Anterior cingulate cortex (tissue), 58 donors: ENCODE measurements at regions not wholly inside any gene's neighbourhood (a gene's known extent, or its start where the extent isn't known, plus 50 kb on each side); places are given as distances from the start of the nearest gene placed in this dataset.
A peak's percentile ranks its signal among the peaks of the same experiment; 100 is the strongest.

Experiments used
- DNase-seq, 58 donors: peaks; one replicate each; lab custom pipeline; 2025; lab: John Stamatoyannopoulos, UW

GRCh38 chr3:170785454-170785853, 84.5 kb downstream of the RPL22L1 start:
- DNase-seq = no peak

- DNase-seq = no peak
Observed at GRCh38 chr3:170784406-170784805, 85.6 kb downstream of the RPL22L1 start.

DNA sequence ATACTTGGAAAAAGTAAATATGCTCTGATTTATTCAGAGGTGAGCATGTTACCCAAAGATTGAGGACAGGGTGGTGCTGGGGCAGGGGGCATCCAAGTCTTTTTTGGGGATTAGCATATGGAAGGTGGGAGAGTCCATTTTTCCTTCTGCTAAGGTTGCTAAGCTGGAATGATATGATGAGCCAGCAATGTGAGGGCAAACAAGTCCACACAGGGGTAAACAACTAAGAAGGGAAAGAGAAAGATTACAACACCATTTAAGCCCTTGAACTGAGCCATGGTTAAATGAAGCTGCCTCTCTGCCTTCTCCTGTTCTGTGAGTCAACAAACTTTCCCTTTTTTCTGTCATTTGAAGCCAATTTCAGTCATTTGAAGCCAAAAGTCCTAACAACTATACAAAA, 89.0 kb downstream of the RPL22L1 start:
- DNase-seq = no peak

- no peak for DNase-seq
Observed at GRCh38 chr3:170780471-170780870, 89.5 kb downstream of the RPL22L1 start.

GRCh38 chr3:170778240-170779217, 91.5 kb downstream of the RPL22L1 start:
- DNase-seq = no peak

- no peak for DNase-seq
Observed at GRCh38 chr3:170777564-170777926, 92.5 kb downstream of the RPL22L1 start.

DNA sequence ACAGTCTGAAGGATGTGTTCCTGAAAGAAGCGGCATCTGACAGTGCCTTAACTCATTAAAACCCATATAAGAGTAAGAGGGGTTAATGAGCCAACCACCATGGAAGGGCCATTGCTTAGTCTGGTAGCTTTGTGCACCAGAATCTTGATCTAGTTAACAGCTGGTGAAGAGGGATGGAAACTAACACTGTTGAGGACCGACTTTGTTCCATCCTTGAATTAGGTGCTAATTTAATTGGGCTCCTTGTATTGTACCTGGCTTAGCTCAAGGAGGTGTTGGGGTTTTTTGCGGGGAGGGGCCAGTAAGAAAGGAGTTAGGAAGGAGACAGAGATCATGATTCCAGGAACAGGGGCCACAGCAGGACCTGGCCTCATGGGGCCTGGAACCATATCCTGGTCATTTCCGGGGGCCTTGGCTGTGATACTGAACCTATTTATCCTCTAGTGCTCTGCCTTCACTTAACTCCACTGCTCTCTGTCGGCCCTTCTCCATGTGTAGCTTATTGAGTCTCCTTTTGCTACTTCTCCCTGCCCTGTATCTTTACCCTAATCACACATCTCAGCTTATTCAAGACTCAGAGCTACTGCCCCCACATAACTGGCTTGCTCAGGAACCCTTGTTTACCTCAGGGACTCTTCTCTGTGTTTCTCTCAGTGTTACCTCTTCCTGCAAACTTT, 93.0 kb downstream of the RPL22L1 start:
- DNase-seq = no peak

DNA sequence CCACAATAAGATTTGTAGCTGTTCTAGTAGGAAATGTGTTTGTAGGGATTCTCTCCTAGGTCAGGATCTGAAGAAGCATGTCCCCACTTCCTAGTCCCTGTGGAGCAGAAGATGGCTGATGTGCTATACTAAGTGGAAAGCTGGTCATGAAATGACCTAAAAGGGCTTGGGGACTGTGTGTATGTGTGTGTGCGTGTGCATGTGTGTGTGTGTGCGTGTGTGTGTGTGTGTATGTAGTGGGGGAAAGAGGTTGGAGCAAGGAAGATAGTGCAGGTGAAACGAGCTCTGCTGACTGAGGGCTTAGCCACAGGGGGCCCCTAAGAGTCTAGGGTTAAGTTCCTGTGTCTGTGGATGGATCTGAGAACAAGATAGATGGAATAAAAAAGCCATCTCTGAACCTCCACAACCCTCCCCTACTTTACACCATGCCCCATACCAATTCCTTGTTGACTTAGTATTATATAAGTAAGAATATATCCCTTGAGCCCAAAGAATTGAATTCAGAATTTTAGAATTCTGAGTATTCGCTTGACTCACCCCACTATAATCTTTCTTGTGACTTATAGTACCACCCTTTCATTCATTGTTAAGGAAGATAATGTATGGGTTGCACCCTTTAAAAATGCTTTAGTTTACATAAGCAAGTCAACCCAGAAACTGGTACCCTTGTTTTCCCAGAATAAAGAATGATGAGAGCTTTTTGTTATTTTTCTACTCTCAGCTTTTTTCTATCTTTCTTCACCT, 96.1 kb downstream of the RPL22L1 start:
- DNase-seq = no peak

- DNase-seq = no peak
Observed at GRCh38 chr3:170772175-170772574, 97.8 kb downstream of the RPL22L1 start.

DNA sequence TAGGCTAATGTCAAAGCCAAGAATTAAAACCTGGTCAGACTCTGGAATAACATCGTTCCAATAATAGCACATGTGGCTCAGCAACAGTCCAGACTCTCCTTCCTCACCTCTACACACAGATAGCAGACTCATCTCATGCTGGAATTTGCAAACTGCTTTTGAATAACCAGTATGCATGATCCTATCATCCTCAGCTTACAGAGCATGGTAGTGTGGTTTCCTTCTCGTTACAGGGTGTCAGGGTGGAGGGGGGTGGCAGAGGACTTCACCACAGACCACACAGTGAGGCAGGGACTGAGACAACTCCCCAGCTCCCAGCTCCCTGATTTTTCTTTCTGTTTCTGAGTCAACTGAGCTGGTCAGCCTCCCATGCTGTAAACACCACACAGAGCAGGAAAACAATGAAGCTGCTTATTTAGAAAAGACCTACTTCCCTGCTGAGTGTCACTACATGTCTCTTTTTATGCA, 101.6 kb downstream of the RPL22L1 start:
- DNase-seq = peak in 15 of 58 donors; percentile 1 to 56 (median 14)

DNA sequence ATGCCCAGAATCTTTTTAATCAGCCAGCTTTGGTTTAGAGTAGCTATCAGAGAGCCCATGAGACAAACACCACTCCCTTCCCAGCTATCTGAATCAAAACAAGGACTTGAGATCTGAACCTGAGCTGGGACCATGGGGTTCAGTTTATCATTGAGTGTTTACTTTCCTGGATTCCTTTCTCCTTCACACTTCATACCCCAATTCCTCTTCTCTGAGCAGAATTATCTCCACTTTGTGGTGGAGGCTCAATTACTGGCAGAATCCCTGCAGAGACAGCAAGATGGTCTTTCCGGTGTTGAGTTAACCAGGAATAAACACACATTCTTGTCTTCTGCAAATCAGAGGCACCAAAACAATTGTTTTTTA, 102.4 kb downstream of the RPL22L1 start:
- no peak for DNase-seq

DNA sequence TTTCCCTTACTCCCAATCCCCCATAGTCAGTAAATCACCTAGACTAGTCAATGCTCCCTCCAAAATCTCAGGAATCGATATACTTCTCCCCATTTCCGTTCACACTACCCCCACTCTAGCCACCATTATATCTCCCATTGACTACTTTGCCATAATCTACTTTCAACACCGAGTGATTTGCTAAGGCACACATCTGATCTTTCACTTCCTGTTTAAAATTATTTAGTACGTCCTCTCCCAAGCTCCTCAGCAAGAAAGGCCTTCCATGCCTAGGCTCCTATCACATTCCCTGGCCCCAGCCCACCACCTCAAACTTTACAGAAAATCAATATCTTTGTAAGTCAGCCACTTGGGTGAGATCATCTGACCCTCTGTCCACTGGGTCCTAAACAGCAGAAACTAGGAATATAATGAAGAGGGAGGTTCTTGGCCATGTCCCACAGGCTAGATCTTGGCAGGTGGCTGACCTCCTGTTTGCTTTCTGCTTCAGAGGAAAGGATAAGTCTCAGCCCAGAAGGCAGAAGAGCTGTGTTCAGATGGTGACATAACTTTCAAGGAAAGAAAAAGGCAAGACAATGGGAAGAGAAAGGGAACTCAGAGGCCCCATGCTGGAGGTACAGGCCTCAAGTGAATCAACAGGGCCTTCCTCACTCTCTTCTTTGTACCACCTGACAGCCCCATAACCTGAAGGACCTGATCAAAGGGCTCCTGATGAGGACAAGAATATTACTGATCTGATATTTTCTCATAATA, 103.0 kb downstream of the RPL22L1 start:
- DNase-seq = no peak

GRCh38 chr3:170766253-170766652, 103.7 kb downstream of the RPL22L1 start:
- no peak for DNase-seq

GRCh38 chr3:170765419-170766078, 104.4 kb downstream of the RPL22L1 start:
- peak in 7 of 58 donors; percentile 3 to 35 (median 7) for DNase-seq

GRCh38 chr3:170764017-170764416, 106.0 kb downstream of the RPL22L1 start:
- no peak for DNase-seq

- no peak for DNase-seq
Observed at GRCh38 chr3:170762064-170762463, 107.9 kb downstream of the RPL22L1 start.

GRCh38 chr3:170761103-170761502, 108.9 kb downstream of the RPL22L1 start:
- no peak for DNase-seq

GRCh38 chr3:170760174-170760526, 109.8 kb downstream of the RPL22L1 start:
- no peak for DNase-seq

DNA sequence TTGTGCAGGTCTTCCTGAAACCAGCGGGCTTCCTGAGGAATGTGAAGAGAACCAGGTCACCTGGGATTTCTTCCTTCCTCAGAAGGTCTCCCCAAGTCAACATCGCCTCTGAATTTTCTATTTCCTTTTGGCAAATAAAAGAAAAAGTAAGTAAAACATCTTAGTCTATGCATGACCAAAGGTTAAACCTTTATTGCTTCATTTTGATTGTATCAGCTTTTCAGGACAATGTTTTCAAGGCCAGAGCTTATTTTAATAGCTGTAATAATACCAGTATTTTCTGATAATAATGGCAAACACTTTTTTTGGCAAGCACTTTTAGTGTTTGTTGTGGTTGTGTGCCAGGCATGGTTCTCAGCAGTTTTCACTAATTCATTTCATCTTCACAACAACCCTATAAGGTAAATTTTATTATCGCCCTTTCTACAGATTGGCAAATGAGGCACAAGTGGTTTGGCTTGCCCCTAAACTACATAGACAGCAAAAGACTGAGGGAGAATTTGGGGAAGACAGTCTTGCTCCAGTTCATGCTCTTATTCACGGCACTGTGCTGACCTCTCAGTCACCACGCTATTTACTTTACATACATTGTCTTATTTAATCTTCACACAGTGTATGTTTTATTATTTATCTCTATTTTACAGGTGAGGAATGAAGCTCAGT, 110.4 kb downstream of the RPL22L1 start:
- no peak for DNase-seq
